AG10803 (cell line): ENCODE measurements at regions not wholly inside any gene's neighbourhood (a gene's known extent, or its start where the extent isn't known, plus 50 kb on each side); places are given as distances from the start of the nearest gene placed in this dataset.

Source experiments
- DNase-seq: peaks from one replicate; pipeline ENCODE4 v3.0.0; 2010; ENCODE audit warnings: low read depth
- H3K4me3 ChIP-seq: 2 replicates; pipeline ENCODE4 v1.5.1; 2011; ENCODE audit warnings: mild to moderate bottlenecking, low read length, control low read depth
- TF ChIP-seq, protein P1 (sequence below): conservative IDR thresholded peaks from 2 replicates; pipeline ENCODE4 v1.5.1; 2011; ENCODE audit warnings: mild to moderate bottlenecking, low read length, control low read depth, inconsistent platforms

- TF ChIP-seq, protein P1, sequence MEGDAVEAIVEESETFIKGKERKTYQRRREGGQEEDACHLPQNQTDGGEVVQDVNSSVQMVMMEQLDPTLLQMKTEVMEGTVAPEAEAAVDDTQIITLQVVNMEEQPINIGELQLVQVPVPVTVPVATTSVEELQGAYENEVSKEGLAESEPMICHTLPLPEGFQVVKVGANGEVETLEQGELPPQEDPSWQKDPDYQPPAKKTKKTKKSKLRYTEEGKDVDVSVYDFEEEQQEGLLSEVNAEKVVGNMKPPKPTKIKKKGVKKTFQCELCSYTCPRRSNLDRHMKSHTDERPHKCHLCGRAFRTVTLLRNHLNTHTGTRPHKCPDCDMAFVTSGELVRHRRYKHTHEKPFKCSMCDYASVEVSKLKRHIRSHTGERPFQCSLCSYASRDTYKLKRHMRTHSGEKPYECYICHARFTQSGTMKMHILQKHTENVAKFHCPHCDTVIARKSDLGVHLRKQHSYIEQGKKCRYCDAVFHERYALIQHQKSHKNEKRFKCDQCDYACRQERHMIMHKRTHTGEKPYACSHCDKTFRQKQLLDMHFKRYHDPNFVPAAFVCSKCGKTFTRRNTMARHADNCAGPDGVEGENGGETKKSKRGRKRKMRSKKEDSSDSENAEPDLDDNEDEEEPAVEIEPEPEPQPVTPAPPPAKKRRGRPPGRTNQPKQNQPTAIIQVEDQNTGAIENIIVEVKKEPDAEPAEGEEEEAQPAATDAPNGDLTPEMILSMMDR = no peak
- DNase-seq = no peak
These were observed 148.2 kb upstream of the ARHGAP20 start for GRCh38 chr11:110860461-110860860.

GRCh38 chr11:110859998-110860397 is 147.8 kb upstream of the ARHGAP20 start:
- TF ChIP-seq, protein P1 = no peak
- H3K4me3 ChIP-seq = no peak overlapping the region
- DNase-seq = no peak

More at GRCh38 chr11:110860461-110860860, 148.2 kb upstream of the ARHGAP20 start:
- H3K4me3 ChIP-seq = no peak overlapping the region

DNA sequence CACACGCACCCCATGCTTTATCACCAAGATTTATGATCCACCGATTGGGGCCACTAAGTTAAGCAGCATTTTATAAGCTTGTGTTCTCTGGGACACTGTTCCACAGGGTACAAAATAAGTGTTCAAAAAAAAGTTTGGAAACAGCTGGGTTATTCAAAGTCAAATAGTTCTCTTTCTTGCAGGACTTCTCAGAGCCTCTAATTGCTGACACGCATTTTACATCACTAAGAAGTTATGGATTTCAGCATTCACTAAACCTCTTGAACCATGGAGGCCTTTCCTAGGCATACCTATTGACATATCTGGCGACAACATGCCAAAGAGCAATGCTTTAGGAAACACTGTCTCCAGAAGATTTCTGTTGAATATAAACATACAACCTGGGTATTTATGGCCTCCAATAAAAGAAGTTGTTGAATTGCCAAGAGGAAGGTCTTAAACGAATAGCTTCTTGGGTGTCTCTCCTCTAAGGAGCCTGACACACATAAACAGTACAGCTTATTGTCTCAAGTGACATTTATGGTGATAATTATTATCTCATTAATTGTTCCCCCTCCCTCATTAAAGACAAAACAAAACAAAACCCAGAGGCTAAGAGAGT is 147.1 kb upstream of the ARHGAP20 start:
- no peak for DNase-seq
- TF ChIP-seq, protein P1 = no peak
- no peak overlapping the region for H3K4me3 ChIP-seq

DNA sequence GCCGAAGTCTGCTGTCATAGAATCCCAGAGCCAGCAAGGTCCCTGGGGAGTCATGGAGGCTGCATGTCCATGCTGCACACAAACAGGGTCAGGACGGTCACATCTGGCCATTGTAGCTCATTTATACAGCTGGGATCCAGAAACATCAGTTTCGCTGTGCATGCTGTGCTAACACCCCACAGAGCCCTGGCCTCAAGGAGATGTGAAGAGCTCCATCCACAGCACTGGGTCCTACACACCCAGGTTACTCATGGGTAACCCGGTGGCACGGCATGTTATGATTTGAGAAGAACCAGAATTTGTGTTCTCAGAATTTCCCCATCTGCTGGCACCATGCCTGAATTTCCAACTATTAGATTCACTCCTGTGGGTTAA is 146.3 kb upstream of the ARHGAP20 start:
- peak; percentile 21 for DNase-seq
- H3K4me3 ChIP-seq = no peak overlapping the region
- TF ChIP-seq, protein P1 = no peak

- DNase-seq = peak; percentile 48
- no peak overlapping the region for H3K4me3 ChIP-seq
- TF ChIP-seq, protein P1 = no peak
These were observed 145.8 kb upstream of the ARHGAP20 start for GRCh38 chr11:110857892-110858546.

DNA sequence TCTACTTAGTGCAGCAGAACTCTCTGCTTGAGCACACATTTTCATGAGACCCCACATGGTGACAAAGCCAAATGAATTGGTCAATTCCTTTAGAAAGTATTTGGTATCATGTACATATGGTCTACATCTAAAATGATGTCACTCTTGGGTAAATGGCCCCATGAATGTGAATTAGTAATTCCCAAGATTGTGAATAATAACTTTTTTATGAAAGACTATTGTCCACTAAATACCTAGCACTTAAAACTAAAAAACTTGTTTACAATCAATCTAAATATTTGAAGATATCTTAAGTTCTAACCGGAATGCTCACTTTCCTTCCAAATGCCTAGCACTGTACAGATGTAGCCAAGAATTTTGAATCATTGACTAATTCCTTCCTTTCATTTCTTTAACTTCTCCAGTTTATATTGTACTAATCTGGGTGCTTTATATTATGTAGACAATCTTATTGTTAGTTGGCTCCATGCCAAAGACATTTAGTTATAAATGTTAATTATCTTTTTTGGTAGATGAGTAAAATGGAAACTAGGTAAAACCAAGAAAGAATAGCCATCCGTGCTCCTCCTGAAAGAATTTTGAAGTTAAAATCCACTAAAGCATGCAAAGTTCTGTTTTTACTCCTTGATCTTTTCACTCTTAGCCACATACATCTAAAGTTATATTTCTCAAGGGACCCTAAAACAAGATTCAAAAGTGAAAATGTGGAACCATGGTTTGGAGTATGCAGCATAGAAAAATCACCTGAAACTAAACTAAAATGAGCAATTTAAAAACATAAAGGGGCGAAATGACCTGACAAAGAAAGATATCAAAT is 145.0 kb upstream of the ARHGAP20 start:
- H3K4me3 ChIP-seq = no peak overlapping the region
- DNase-seq = peak; percentile 16
- TF ChIP-seq, protein P1 = no peak
